DMS79 (cell line): ENCODE measurements at regions not wholly inside any gene's neighbourhood (a gene's known extent, or its start where the extent isn't known, plus 50 kb on each side); places are given as distances from the start of the nearest gene placed in this dataset.

Source experiments
- DNase-seq: peaks from one replicate; lab custom pipeline; 2025; lab: John Stamatoyannopoulos, UW

- DNase-seq, result no peak
Measured at GRCh38 chr3:1696669-1697275, 401.9 kb upstream of the CNTN4 start.

- no peak for DNase-seq
Measured at GRCh38 chr3:1699361-1699920, 399.2 kb upstream of the CNTN4 start.

- no peak for DNase-seq
Measured at GRCh38 chr3:1700650-1701049, 398.0 kb upstream of the CNTN4 start.

GRCh38 chr3:1703169-1703568 is 395.5 kb upstream of the CNTN4 start:
- no peak for DNase-seq

- no peak for DNase-seq
Measured at GRCh38 chr3:1710663-1711062, 388.0 kb upstream of the CNTN4 start.

- no peak for DNase-seq
Measured at GRCh38 chr3:1717524-1717923, 381.1 kb upstream of the CNTN4 start.

GRCh38 chr3:1723726-1724125 is 374.9 kb upstream of the CNTN4 start:
- no peak for DNase-seq

- no peak for DNase-seq
Measured at GRCh38 chr3:1726741-1727140, 371.9 kb upstream of the CNTN4 start.

GRCh38 chr3:1727242-1727641 is 371.4 kb upstream of the CNTN4 start:
- DNase-seq, result no peak

- DNase-seq, result no peak
Measured at GRCh38 chr3:1728510-1728909, 370.2 kb upstream of the CNTN4 start.

- no peak for DNase-seq
Measured at GRCh38 chr3:1734494-1735122, 364.1 kb upstream of the CNTN4 start.

- no peak for DNase-seq
Measured at GRCh38 chr3:1752205-1752604, 346.5 kb upstream of the CNTN4 start.

GRCh38 chr3:1766384-1766783 is 332.3 kb upstream of the CNTN4 start:
- peak; percentile 1 for DNase-seq

- no peak for DNase-seq
Measured at GRCh38 chr3:1773679-1774078, 325.0 kb upstream of the CNTN4 start.

GRCh38 chr3:1774597-1774996 is 324.1 kb upstream of the CNTN4 start:
- peak; percentile 29 for DNase-seq

- DNase-seq, result no peak
Measured at GRCh38 chr3:1775321-1775720, 323.3 kb upstream of the CNTN4 start.

- DNase-seq, result no peak
Measured at GRCh38 chr3:1783995-1784394, 314.7 kb upstream of the CNTN4 start.

GRCh38 chr3:1787094-1787493 is 311.6 kb upstream of the CNTN4 start:
- DNase-seq, result no peak

- no peak for DNase-seq
Measured at GRCh38 chr3:1792466-1792865, 306.2 kb upstream of the CNTN4 start.

GRCh38 chr3:1798711-1799405 is 299.8 kb upstream of the CNTN4 start:
- peak; percentile 12 for DNase-seq

- no peak for DNase-seq
Measured at GRCh38 chr3:1805331-1805730, 293.3 kb upstream of the CNTN4 start.

GRCh38 chr3:1808590-1808989 is 290.1 kb upstream of the CNTN4 start:
- DNase-seq, result no peak

- DNase-seq, result no peak
Measured at GRCh38 chr3:1823867-1824266, 274.8 kb upstream of the CNTN4 start.
